ENCODE measurements at regions not wholly inside any gene's neighbourhood (a gene's known extent, or its start where the extent isn't known, plus 50 kb on each side); places are given as distances from the start of the nearest gene placed in this dataset.

- intact Hi-C loops (cut with micrococcal nuclease), result no loop called here
- Histone ChIP-seq H3K4me2 (replicated peaks; ENCODE audit: extremely low read depth, low read length, poor library complexity, severe bottlenecking) (no peak overlapping the region), H3K9ac (ENCODE audit: insufficient read depth, low read length, poor library complexity, severe bottlenecking) (no peak overlapping the region), H3K9me3 (replicated peaks in 1 of 2; ENCODE audit: control insufficient read depth in 1 of 2, insufficient read depth in 1 of 2, low read length in 2 of 2) (peaks cover 15 to 39% of the 10 kb centered on the region in 2 donors), H2AFZ (ENCODE audit: insufficient read depth, low read depth, low read length, poor library complexity, severe bottlenecking) (no peak overlapping the region), H3K27me3 (ENCODE audit: control insufficient read depth in 2 of 2, insufficient read depth in 2 of 2, low read length in 2 of 2) (no peaks in the 10 kb centered on the region), H3K79me2 (ENCODE audit: insufficient read depth, low read length) (no peaks in the 10 kb centered on the region), H3K4me3 (replicated peaks in 1 of 3; ENCODE audit: low read depth in 2 of 3, low read length in 3 of 3) (no peak overlapping the region), H3K4me1 (ENCODE audit: control insufficient read depth in 1 of 2, insufficient read depth in 2 of 2, low read length in 2 of 2) (no peaks in the 10 kb centered on the region), H4K20me1 (ENCODE audit: insufficient read depth, low read length) (no peaks in the 10 kb centered on the region), H3K27ac (ENCODE audit: low read depth in 1 of 2, low read length in 2 of 2) (no peak overlapping the region), H3K36me3 (replicated peaks in 1 of 2; ENCODE audit: control insufficient read depth in 1 of 2, insufficient read depth in 2 of 2, low read length in 2 of 2) (no peaks in the 10 kb centered on the region)
- Mint-ChIP-seq H3K27ac (no peak overlapping the region), H3K36me3 (no peaks in the 10 kb centered on the region), H3K9me3 (peaks cover 5 to 24% (median 15%) of the 10 kb centered on the region in 7 donors), H3K4me3 (no peak overlapping the region), H3K4me1 (no peaks in the 10 kb centered on the region), H3K27me3 (ENCODE audit: low read depth in 3 of 3) (peaks cover 0 to 7% (median 0%) of the 10 kb centered on the region in 3 donors)
- no peak for DNase-seq
- WGBS (ENCODE audit: insufficient coverage), result 100% methylated on average over 1 of the region's 1 CpG
- TF ChIP-seq CTCF (IDR thresholded peaks at IDR 0.05), result no peak
These were observed 462.7 kb downstream of the ZBBX start for GRCh38 chr3:166917437-166917836.

GRCh38 chr3:166902374-166902773 lies 477.7 kb downstream of the ZBBX start:
- Histone ChIP-seq H2AFZ (ENCODE audit: insufficient read depth, low read depth, low read length, poor library complexity, severe bottlenecking) (no peak overlapping the region), H3K79me2 (ENCODE audit: insufficient read depth, low read length) (no peaks in the 10 kb centered on the region), H3K4me3 (replicated peaks in 1 of 3; ENCODE audit: low read depth in 2 of 3, low read length in 3 of 3) (no peak overlapping the region), H3K27me3 (ENCODE audit: control insufficient read depth in 2 of 2, insufficient read depth in 2 of 2, low read length in 2 of 2) (no peaks in the 10 kb centered on the region), H3K36me3 (replicated peaks in 1 of 2; ENCODE audit: control insufficient read depth in 1 of 2, insufficient read depth in 2 of 2, low read length in 2 of 2) (no peaks in the 10 kb centered on the region), H3K9me3 (replicated peaks in 1 of 2; ENCODE audit: control insufficient read depth in 1 of 2, insufficient read depth in 1 of 2, low read length in 2 of 2) (no peaks in the 10 kb centered on the region), H3K4me2 (replicated peaks; ENCODE audit: extremely low read depth, low read length, poor library complexity, severe bottlenecking) (no peak overlapping the region), H4K20me1 (ENCODE audit: insufficient read depth, low read length) (no peaks in the 10 kb centered on the region), H3K4me1 (ENCODE audit: control insufficient read depth in 1 of 2, insufficient read depth in 2 of 2, low read length in 2 of 2) (no peaks in the 10 kb centered on the region), H3K9ac (ENCODE audit: insufficient read depth, low read length, poor library complexity, severe bottlenecking) (no peak overlapping the region), H3K27ac (ENCODE audit: low read depth in 1 of 2, low read length in 2 of 2) (no peak overlapping the region)
- intact Hi-C loops (cut with micrococcal nuclease), result no loop called here
- H3K36me3 Mint-ChIP-seq, result no peaks in the 10 kb centered on the region
- no peak overlapping the region for H3K4me3 Mint-ChIP-seq
- H3K27ac Mint-ChIP-seq, result no peak overlapping the region
- H3K27me3 Mint-ChIP-seq (ENCODE audit: low read depth in 3 of 3), result peaks cover 0 to 6% (median 0%) of the 10 kb centered on the region in 3 donors
- H3K4me1 Mint-ChIP-seq, result no peaks in the 10 kb centered on the region
- TF ChIP-seq CTCF (IDR thresholded peaks at IDR 0.05), result no peak
- H3K9me3 Mint-ChIP-seq, result peaks cover 0 to 8% (median 2%) of the 10 kb centered on the region in 7 donors
- no peak for DNase-seq

Measured in CD14-positive monocyte (primary cell).